GM18907 (cell line): ENCODE measurements at regions not wholly inside any gene's neighbourhood (a gene's known extent, or its start where the extent isn't known, plus 50 kb on each side); places are given as distances from the start of the nearest gene placed in this dataset.
"Not testable (repeated sequence)": the region's sequence is repeated elsewhere in the genome, so short reads cannot be mapped to it uniquely, and the experiment has no call there.

Source experiments
- ATAC-seq: cut with Tn5 transposase; IDR thresholded peaks from one replicate; pipeline ENCODE4 v1.9.1; 2021; ENCODE audit warnings: mild to moderate bottlenecking, moderate library complexity; ENCODE audit not compliant: unreplicated experiment

GRCh38 chr15:38930851-38931572 is 366.4 kb upstream of the RASGRP1 start:
- no peak for ATAC-seq

- no peak for ATAC-seq
Measured at GRCh38 chr15:38941399-38941953, 376.9 kb upstream of the RASGRP1 start.

- ATAC-seq = no peak
Measured at GRCh38 chr15:38944536-38944935, 379.9 kb upstream of the RASGRP1 start.

- ATAC-seq = no peak
Measured at GRCh38 chr15:38945551-38946298, 381.1 kb upstream of the RASGRP1 start.

GRCh38 chr15:38954090-38954489 is 389.5 kb upstream of the RASGRP1 start:
- ATAC-seq = no peak

GRCh38 chr15:38961456-38961855 is 396.8 kb upstream of the RASGRP1 start:
- ATAC-seq = no peak

GRCh38 chr15:38961931-38962330 is 397.3 kb upstream of the RASGRP1 start:
- no peak for ATAC-seq

- no peak for ATAC-seq
Measured at GRCh38 chr15:38972831-38973230, 408.2 kb upstream of the RASGRP1 start.

- no peak for ATAC-seq
Measured at GRCh38 chr15:38975282-38975990, 410.8 kb upstream of the RASGRP1 start.

GRCh38 chr15:38991126-38991525 is 426.5 kb upstream of the RASGRP1 start:
- ATAC-seq = no peak

GRCh38 chr15:38991701-38992100 is 427.1 kb upstream of the RASGRP1 start:
- no peak for ATAC-seq

GRCh38 chr15:38992506-38992905 is 427.9 kb upstream of the RASGRP1 start:
- no peak for ATAC-seq

GRCh38 chr15:38992930-38993329 is 428.3 kb upstream of the RASGRP1 start:
- no peak for ATAC-seq

GRCh38 chr15:38994310-38994709 is 429.7 kb upstream of the RASGRP1 start:
- ATAC-seq = no peak

GRCh38 chr15:38996111-38996631 is 431.6 kb upstream of the RASGRP1 start:
- ATAC-seq = no peak

- ATAC-seq = no peak
Measured at GRCh38 chr15:38997841-38998240, 433.2 kb upstream of the RASGRP1 start.

GRCh38 chr15:39000008-39000734 is 435.6 kb upstream of the RASGRP1 start:
- no peak for ATAC-seq

GRCh38 chr15:39009740-39010139 is 445.1 kb upstream of the RASGRP1 start:
- no peak for ATAC-seq

- not testable (repeated sequence) for ATAC-seq
Measured at GRCh38 chr15:39011066-39011465, 446.5 kb upstream of the RASGRP1 start.

GRCh38 chr15:39013262-39013661 is 448.6 kb upstream of the RASGRP1 start:
- no peak for ATAC-seq

- no peak for ATAC-seq
Measured at GRCh38 chr15:39014682-39015081, 450.1 kb upstream of the RASGRP1 start.
